Activated CD4-positive, alpha-beta T cell treated with anti-CD3 and anti-CD28 coated beads for 36 hours (primary cell): ENCODE measurements at regions not wholly inside any gene's neighbourhood (a gene's known extent, or its start where the extent isn't known, plus 50 kb on each side); places are given as distances from the start of the nearest gene placed in this dataset.
"Not testable (repeated sequence)": the region's sequence is repeated elsewhere in the genome, so short reads cannot be mapped to it uniquely, and the experiment has no call there.

Experiments used
- ATAC-seq: fragments of 200-7000 bp; cut with Tn5 transposase; one replicate; pipeline ENCODE4 v1.10.0; 2021; ENCODE audit warnings: mild to moderate bottlenecking, moderate library complexity
- CTCF ChIA-PET: fragments of 350-600 bp; sonication (Branson Sonifier 250); formaldehyde crosslinking; loops from one replicate; lab custom pipeline; 2021; ENCODE audit warnings: antibody characterized with exemption; lab: Charles Lee
- POLR2A ChIA-PET: fragments of 350-600 bp; sonication (Branson Sonifier 250); formaldehyde crosslinking; loops from one replicate; lab custom pipeline; 2021; ENCODE audit warnings: antibody characterized with exemption, inconsistent platforms; lab: Charles Lee
- DNase-seq: peaks from one replicate; pipeline ENCODE4 v3.0.0-alpha.2; 2020
- H3K27ac Mint-ChIP-seq: one replicate; pipeline ENCODE4 v1.8.0; 2021; ENCODE audit warnings: mixed read lengths
- H3K27me3 Mint-ChIP-seq: one replicate; pipeline ENCODE4 v1.8.0; 2021; ENCODE audit warnings: mixed read lengths
- H3K36me3 Mint-ChIP-seq: one replicate; pipeline ENCODE4 v1.8.0; 2021; ENCODE audit warnings: low read depth, mixed read lengths
- H3K4me1 Mint-ChIP-seq: one replicate; pipeline ENCODE4 v1.8.0; 2021; ENCODE audit warnings: mixed read lengths
- H3K4me3 Mint-ChIP-seq: one replicate; pipeline ENCODE4 v1.8.0; 2021; ENCODE audit warnings: mild to moderate bottlenecking, moderate library complexity, mixed read lengths
- H3K9me3 Mint-ChIP-seq: one replicate; pipeline ENCODE4 v1.8.0; 2021; ENCODE audit warnings: low read depth, mixed read lengths
- intact Hi-C, 2 experiments: fragments of 100-400 bp; cut with DNase I in 1 of 2; cut with micrococcal nuclease in 1 of 2; formaldehyde crosslinking; loops; one replicate each; pipeline versions ENCODE4 v1.14.2 to v1.15.1; 2022 to 2024; cut with DNase I, micrococcal nuclease

DNA sequence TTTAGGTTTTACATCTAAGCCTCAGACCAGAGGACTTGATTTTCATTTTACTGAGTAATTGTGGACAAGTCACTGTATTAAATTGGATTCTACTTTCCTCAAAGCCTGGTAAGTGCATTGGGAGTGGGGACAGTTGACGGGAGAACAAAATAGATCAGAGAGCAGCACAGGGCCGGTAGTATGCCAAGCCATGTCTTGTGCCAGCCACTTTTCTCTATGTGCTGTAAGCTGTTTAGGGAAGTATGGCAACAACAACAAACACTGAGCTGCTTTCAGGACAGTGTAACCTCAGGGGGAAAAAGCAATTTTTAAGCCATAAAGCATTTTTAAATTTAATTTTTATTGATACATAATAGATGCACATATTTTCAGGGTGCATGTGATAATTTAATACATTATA is 365.9 kb upstream of the IGFBP3 start:
- H3K4me3 Mint-ChIP-seq, result no peak overlapping the region
- ChIA-PET POLR2A (no interaction called here), CTCF (interaction anchor here (0.6 kb wide), 1 partner anchor 253 kb away, joined by 3 read pairs; no protein-coding TSS in a partner anchor)
- intact Hi-C loops, result no loop called here
- H3K27ac Mint-ChIP-seq, result no peak overlapping the region
- H3K27me3 Mint-ChIP-seq, result no peaks in the 10 kb centered on the region
- no peaks in the 10 kb centered on the region for H3K36me3 Mint-ChIP-seq
- H3K4me1 Mint-ChIP-seq, result no peaks in the 10 kb centered on the region
- DNase-seq (no peak), ATAC-seq (no peak)
- H3K9me3 Mint-ChIP-seq, result no peaks in the 10 kb centered on the region

DNA sequence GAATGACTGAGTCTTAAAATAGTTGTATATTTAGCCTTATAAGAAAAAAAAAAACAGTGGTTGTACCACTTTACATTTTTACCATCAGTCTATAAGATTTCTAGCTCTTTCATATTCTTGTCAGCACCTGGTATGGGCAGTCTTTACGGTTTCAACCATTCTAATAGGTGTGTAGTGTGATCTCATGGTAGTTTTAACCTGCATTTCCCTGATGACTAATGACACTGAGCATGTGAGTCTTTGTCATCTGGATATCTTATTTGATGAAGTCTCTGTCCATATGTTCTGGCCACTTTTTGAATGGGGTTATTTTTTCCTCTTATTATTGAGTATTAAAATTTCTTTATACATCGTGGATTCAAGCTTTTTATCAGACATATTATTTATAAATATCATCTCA is 365.3 kb upstream of the IGFBP3 start:
- H3K9me3 Mint-ChIP-seq, result no peaks in the 10 kb centered on the region
- CTCF ChIA-PET, result interaction anchor here (0.7 kb wide), 1 partner anchor 1572 kb away, joined by 3 read pairs; no protein-coding TSS in a partner anchor
- no peak for ATAC-seq
- H3K4me1 Mint-ChIP-seq, result no peaks in the 10 kb centered on the region
- H3K27ac Mint-ChIP-seq, result no peak overlapping the region
- no peaks in the 10 kb centered on the region for H3K36me3 Mint-ChIP-seq
- no peak for DNase-seq
- no peaks in the 10 kb centered on the region for H3K27me3 Mint-ChIP-seq
- intact Hi-C loops, result no loop called here
- H3K4me3 Mint-ChIP-seq, result no peak overlapping the region
- POLR2A ChIA-PET, result no interaction called here

DNA sequence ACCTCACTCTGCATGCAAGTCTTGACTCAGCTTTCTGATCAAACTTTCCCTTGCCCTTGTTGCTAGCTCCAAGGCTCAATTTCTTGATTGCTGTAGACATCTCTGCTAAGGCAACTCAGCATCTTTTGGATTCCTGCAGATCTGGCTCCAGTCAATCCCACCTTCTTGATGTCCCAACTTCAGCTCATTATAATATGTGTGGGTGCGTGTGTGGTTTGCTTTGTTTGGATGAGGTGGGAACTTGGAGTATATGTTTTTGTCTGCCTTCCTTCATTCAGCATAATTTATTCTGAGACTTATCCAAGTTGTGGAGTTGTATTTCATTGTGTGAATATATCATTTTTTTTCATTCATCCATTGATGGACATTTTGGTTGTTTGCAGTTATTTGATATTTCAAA is 364.8 kb upstream of the IGFBP3 start:
- Mint-ChIP-seq H3K27ac (no peak overlapping the region), H3K27me3 (no peaks in the 10 kb centered on the region), H3K4me3 (no peak overlapping the region), H3K9me3 (no peaks in the 10 kb centered on the region), H3K36me3 (no peaks in the 10 kb centered on the region), H3K4me1 (no peaks in the 10 kb centered on the region)
- CTCF ChIA-PET, result interaction anchor here (0.7 kb wide), 1 partner anchor 1572 kb away, joined by 3 read pairs; no protein-coding TSS in a partner anchor
- intact Hi-C loops, result no loop called here
- ATAC-seq (no peak), DNase-seq (no peak)
- POLR2A ChIA-PET, result no interaction called here

DNA sequence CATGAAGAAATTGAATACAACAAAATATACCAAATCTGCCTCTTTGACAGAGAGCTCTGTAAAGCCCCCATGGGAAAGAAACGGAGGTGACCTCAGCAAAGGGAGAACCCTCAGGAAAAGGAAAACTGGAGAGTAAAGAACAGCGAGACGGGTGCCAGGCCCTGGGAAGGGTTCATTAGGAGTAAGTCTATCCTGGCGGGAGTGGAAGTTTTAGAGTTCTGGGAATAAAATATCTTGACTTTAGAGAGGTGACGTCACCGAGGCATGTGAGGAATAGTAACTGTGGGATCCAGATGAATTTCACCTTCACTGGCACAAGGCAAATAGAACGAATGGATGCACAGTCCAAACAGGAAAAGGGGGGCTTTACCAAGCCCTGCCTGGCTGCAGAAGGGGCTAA is 362.8 kb upstream of the IGFBP3 start:
- Mint-ChIP-seq H3K4me3 (no peak overlapping the region), H3K27me3 (no peaks in the 10 kb centered on the region), H3K4me1 (no peaks in the 10 kb centered on the region), H3K36me3 (no peaks in the 10 kb centered on the region), H3K27ac (no peak overlapping the region), H3K9me3 (no peaks in the 10 kb centered on the region)
- CTCF ChIA-PET, result no interaction called here
- DNase-seq (no peak), ATAC-seq (no peak)
- intact Hi-C loops, result no loop called here
- POLR2A ChIA-PET, result interaction anchor here (0.6 kb wide), 1 partner anchor 36 kb away, joined by 4 read pairs; no protein-coding TSS in a partner anchor

DNA sequence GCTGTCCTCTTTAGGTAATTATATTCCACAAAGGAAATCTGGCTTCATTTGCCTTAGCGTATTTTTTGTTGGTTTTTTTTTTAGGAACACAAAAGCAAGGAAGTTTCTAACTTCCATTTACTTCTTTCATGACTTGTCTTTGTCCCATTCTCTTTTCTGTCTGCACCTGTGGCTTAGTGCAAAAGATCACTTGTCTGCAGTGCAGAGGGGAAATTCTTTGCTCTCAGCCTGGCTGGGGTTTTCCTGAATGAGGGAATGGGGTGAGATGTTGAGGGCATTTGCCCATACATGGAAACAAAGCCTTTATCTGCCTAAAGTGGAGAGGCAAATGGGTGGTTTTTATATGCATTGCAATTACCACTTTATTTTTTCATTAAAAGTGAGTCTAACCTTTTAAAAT is 361.1 kb upstream of the IGFBP3 start:
- intact Hi-C loops, result no loop called here
- no peaks in the 10 kb centered on the region for H3K27me3 Mint-ChIP-seq
- no peaks in the 10 kb centered on the region for H3K9me3 Mint-ChIP-seq
- DNase-seq (no peak), ATAC-seq (no peak)
- no peaks in the 10 kb centered on the region for H3K36me3 Mint-ChIP-seq
- no peak overlapping the region for H3K4me3 Mint-ChIP-seq
- no peak overlapping the region for H3K27ac Mint-ChIP-seq
- POLR2A ChIA-PET, result no interaction called here
- no peaks in the 10 kb centered on the region for H3K4me1 Mint-ChIP-seq
- CTCF ChIA-PET, result no interaction called here

DNA sequence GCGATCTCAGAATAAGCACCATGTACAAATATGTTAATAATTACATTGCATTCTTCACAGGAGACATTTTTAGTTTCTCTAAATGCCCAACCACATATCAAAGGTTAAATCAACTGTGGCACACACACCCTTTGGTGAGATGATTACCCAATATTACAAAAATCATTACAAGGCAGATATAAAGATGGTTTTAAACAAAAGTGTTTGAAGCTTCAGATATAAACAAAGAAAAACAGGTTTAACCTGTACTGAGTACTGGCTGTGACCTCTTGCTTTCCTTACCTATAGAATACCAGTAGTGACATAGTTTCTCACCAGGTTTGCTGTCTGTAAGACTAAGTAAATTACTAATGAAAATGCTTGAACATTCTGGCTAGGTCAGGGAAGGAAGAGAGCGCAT is 360.0 kb upstream of the IGFBP3 start:
- Mint-ChIP-seq H3K4me1 (no peaks in the 10 kb centered on the region), H3K9me3 (peaks cover 2% of the 10 kb centered on the region), H3K27me3 (peaks cover 2% of the 10 kb centered on the region), H3K4me3 (no peak overlapping the region), H3K27ac (no peak overlapping the region), H3K36me3 (no peaks in the 10 kb centered on the region)
- ATAC-seq (no peak), DNase-seq (no peak)
- ChIA-PET POLR2A (no interaction called here), CTCF (no interaction called here)
- intact Hi-C loops, result no loop called here

DNA sequence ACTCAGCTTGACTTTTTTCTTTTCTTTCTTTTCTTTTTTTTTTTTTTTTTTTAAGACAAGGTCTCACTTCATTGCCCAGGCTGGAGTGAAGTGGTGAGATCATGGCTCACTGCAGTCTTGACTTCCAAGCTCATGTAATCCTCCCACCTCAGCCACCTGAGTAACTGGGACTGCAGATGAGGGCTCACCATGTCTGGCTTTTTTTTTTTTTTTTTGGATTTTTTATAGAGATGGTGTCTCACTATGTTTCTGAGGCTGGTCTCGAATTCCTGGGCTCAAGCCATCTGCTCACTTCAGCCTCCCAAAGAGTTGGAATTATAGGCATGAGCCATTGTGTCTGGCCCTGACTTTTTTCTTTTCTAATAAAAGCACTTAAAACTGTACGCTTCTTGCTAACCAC is 358.2 kb upstream of the IGFBP3 start:
- H3K4me3 Mint-ChIP-seq, result no peak overlapping the region
- no peak overlapping the region for H3K27ac Mint-ChIP-seq
- DNase-seq, result no peak
- ChIA-PET POLR2A (no interaction called here), CTCF (no interaction called here)
- H3K9me3 Mint-ChIP-seq, result peaks cover 2% of the 10 kb centered on the region
- H3K27me3 Mint-ChIP-seq, result peaks cover 2% of the 10 kb centered on the region
- intact Hi-C loops, result no loop called here
- ATAC-seq, result no peak
- no peaks in the 10 kb centered on the region for H3K4me1 Mint-ChIP-seq
- no peaks in the 10 kb centered on the region for H3K36me3 Mint-ChIP-seq

DNA sequence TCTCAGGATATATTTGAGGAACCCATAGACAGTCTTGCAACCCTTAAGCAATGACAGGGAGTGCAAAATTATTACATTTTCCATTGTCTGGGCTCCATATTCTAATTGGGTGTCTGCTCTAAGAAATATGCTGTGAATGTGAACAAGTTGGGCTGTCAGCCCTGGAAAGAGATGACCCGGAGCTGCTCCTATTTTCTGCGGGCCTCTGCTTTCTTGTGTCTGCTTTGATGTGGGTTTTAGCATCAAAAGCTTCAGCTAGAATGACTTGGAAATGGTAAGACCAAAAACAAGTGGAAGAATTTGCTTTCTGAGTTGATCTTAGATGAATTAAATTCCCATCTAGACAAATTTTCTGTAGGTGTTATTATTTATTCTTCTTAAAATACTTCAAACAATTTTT is 343.6 kb upstream of the IGFBP3 start:
- POLR2A ChIA-PET, result no interaction called here
- ATAC-seq, result no peak

DNA sequence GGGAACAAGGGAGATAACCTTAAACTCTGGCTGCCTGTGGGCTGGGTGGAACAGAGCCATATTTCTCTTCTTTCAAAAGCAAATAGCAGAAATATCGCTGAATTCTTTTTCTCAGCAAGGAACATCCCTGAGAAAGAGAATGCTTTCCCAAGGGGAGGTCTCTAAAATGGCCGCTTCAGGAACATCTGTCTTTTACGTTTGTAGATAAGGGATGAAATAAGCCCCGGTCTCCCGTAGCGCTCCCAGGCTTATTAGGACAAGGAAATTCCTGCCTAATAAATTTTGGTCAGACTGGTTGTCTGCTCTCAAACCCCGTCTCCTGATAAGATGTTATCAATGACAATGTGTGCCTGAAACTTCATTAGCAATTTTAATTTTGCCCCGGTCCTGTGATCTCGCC is 340.6 kb upstream of the IGFBP3 start:
- intact Hi-C loops, H3K36me3 Mint-ChIP-seq, CTCF ChIA-PET, POLR2A ChIA-PET, H3K27me3 Mint-ChIP-seq, H3K27ac Mint-ChIP-seq, H3K4me3 Mint-ChIP-seq, ATAC-seq, H3K4me1 Mint-ChIP-seq, DNase-seq: not testable (repeated sequence)
- H3K9me3 Mint-ChIP-seq, result peaks cover 13% of the 10 kb centered on the region

More for the DNA sequence above, 343.6 kb upstream of the IGFBP3 start:
- Mint-ChIP-seq H3K36me3 (no peaks in the 10 kb centered on the region), H3K27me3 (no peaks in the 10 kb centered on the region), H3K4me3 (no peak overlapping the region), H3K4me1 (no peaks in the 10 kb centered on the region), H3K27ac (no peak overlapping the region), H3K9me3 (peaks cover 9% of the 10 kb centered on the region)
- CTCF ChIA-PET, result no interaction called here
- intact Hi-C loops, result no loop called here
- no peak for DNase-seq

DNA sequence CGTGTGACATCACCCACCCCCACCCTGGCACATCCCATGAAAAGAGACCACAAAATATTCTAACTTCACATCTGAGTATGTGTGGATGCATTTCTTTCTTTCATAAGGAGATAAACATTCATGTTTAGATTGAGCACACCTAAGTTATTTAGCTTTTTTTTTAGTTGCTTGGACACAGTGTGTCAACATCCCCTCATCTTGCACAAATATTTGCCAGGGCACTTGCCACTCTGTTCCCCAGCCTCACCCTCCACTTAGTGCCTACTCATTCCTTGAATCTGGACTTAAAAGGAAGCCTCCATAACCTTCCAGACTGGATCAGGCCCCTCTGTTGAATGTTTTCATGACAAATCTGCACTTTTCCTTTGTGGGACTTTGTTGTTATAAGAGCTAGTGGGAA is 338.9 kb upstream of the IGFBP3 start:
- no peaks in the 10 kb centered on the region for H3K4me1 Mint-ChIP-seq
- H3K4me3 Mint-ChIP-seq, result no peak overlapping the region
- CTCF ChIA-PET, result interaction anchor here (0.6 to 0.7 kb wide), 2 partner anchors 15 to 342 kb away, joined by 3 read pairs; no protein-coding TSS in a partner anchor
- no peak for DNase-seq
- POLR2A ChIA-PET, result no interaction called here
- H3K27me3 Mint-ChIP-seq, result no peaks in the 10 kb centered on the region
- H3K36me3 Mint-ChIP-seq, result no peaks in the 10 kb centered on the region
- no peak for ATAC-seq
- intact Hi-C loops, result no loop called here
- peaks cover 13% of the 10 kb centered on the region for H3K9me3 Mint-ChIP-seq
- no peak overlapping the region for H3K27ac Mint-ChIP-seq

DNA sequence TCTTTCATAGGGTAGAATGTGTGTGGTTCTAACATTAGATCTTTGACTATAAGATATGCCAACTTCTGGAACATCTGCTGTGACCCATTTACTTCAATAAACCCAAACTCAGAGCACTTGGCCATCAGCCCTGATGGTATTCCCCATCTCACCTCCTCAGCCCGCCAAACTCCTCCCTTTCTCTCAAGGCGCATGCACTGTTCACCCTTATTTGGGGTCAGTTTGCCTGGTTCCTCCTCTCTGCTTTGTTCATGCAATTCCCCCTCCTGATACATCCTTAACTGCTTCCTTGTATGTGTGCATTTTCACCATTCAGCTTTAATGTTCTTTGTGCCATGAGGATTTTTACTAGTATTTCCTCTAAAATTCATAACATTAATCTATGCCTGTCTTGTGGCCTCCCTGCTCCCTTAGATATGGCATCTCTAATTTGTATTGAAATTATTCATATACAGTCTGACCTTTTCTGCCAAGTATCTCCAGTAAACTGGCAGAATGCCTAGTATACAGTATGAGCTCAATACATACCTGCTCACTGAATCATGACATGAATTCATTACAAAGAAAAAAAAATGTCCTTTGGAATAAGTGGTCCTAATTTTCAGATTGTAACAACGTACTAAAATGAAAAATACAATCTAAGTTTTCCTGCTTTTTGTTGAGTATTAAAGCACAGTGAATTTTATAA is 336.8 kb upstream of the IGFBP3 start:
- no peaks in the 10 kb centered on the region for H3K4me1 Mint-ChIP-seq
- ChIA-PET POLR2A (no interaction called here), CTCF (no interaction called here)
- H3K27ac Mint-ChIP-seq, result no peak overlapping the region
- H3K9me3 Mint-ChIP-seq, result peaks cover 13% of the 10 kb centered on the region
- DNase-seq, result no peak
- intact Hi-C loops, result no loop called here
- H3K36me3 Mint-ChIP-seq, result no peaks in the 10 kb centered on the region
- ATAC-seq, result no peak
- H3K4me3 Mint-ChIP-seq, result no peak overlapping the region
- H3K27me3 Mint-ChIP-seq, result no peaks in the 10 kb centered on the region

DNA sequence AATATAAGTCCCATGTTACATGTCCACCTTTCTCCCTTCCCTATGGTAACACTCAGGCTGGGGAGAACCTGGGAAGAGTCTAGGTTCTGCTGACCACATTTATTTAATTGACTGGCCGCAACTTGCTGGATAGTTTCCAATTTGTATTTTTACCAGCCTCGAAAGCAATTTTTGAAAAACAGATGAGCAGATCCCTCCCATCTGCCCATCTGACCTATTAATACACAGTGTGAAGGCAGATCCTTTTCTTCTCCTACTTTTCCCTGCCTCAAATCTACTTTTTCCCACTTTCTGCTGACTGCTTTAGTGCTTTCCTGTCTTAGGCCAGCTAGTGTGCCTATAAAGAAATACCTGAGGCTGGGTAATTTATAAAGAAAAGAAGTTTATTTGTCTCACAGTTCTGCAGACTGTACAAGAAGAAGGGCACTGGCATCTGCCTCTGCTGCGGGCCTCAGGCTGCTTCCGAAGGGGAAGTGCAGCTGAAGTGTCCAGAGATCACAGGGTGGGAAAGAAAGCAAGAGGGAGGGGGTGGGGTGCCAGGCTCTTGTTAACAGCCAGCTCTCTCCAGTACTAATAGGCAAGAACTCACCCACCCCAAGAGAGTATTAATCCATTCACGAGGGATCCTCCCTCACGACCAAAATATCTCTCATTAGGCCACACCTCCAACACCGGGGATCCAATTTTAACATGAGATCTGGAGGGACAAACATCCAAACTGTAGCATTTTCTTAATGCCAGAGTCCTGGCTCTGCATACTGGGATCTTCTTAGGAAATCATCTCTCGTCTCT is 336.0 kb upstream of the IGFBP3 start:
- Mint-ChIP-seq H3K4me1 (no peaks in the 10 kb centered on the region), H3K4me3 (no peak overlapping the region), H3K27me3 (no peaks in the 10 kb centered on the region), H3K27ac (no peak overlapping the region), H3K9me3 (peaks cover 12% of the 10 kb centered on the region), H3K36me3 (no peaks in the 10 kb centered on the region)
- CTCF ChIA-PET, result no interaction called here
- ATAC-seq (no peak), DNase-seq (no peak)
- POLR2A ChIA-PET, result no interaction called here
- intact Hi-C loops, result no loop called here
